Suprapubic skin (tissue), 4 donors: ENCODE measurements at regions not wholly inside any gene's neighbourhood (a gene's known extent, or its start where the extent isn't known, plus 50 kb on each side); places are given as distances from the start of the nearest gene placed in this dataset.

Experiments used
- EP300 ChIP-seq: sonication (generic); formaldehyde crosslinking; IDR thresholded peaks from one replicate; pipeline ENCODE4 v1.6.1; 2017; ENCODE audit warnings: antibody characterized with exemption
- POLR2A ChIP-seq, 2 donors: fragments of 450-650 bp; IDR thresholded peaks; one replicate each; pipeline ENCODE4 v1.6.1; 2017; ENCODE audit warnings: antibody characterized with exemption in 2 of 2, mild to moderate bottlenecking in 2 of 2, moderate library complexity in 2 of 2
- POLR2AphosphoS5 ChIP-seq, 3 donors: sonication (generic); formaldehyde crosslinking; IDR thresholded peaks; one replicate each; pipeline ENCODE4 v1.6.1; 2017; ENCODE audit warnings: antibody characterized with exemption in 3 of 3
- TF ChIP-seq, protein P1 (sequence below), 2 donors: fragments of 200-600 bp in 1 of 2; fragments of 450-650 bp in 1 of 2; sonication (generic) in 1 of 2; IDR thresholded peaks; one replicate each; pipeline ENCODE4 v1.5.1; 2016 to 2019; ENCODE audit warnings: antibody characterized with exemption in 2 of 2, mild to moderate bottlenecking in 1 of 2, moderate library complexity in 1 of 2

DNA sequence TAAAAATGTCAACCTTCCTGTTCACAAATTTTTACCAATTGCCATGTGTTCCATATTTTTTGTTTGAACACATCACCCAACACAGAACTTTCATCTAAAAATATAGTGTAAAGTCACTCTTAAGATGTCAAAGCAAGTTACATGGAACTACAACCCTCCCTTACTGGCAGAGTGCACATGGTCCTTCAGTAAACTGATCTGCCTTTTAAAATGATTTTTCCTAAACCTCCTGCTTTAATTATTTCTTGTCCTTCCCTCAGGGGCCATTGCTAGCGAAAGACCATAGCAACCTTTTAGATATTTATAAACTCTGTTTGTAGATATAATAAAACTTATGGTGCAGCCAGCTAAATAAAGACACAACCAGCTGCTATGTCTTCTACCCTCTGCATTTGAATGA is 255.2 kb upstream of the FAR2 start:
- TF ChIP-seq, protein P1, sequence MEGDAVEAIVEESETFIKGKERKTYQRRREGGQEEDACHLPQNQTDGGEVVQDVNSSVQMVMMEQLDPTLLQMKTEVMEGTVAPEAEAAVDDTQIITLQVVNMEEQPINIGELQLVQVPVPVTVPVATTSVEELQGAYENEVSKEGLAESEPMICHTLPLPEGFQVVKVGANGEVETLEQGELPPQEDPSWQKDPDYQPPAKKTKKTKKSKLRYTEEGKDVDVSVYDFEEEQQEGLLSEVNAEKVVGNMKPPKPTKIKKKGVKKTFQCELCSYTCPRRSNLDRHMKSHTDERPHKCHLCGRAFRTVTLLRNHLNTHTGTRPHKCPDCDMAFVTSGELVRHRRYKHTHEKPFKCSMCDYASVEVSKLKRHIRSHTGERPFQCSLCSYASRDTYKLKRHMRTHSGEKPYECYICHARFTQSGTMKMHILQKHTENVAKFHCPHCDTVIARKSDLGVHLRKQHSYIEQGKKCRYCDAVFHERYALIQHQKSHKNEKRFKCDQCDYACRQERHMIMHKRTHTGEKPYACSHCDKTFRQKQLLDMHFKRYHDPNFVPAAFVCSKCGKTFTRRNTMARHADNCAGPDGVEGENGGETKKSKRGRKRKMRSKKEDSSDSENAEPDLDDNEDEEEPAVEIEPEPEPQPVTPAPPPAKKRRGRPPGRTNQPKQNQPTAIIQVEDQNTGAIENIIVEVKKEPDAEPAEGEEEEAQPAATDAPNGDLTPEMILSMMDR (IDR thresholded peaks at IDR 0.05) = no peak
- TF ChIP-seq POLR2AphosphoS5 (IDR thresholded peaks at IDR 0.05) (no peak), POLR2A (IDR thresholded peaks at IDR 0.05) (no peak), EP300 (no peak)
